Activated naive CD4-positive, alpha-beta T cell treated with anti-CD3 and anti-CD28 coated beads, Interleukin-2, amount 50 U/mL, for 16 hours (primary cell): ENCODE measurements at regions not wholly inside any gene's neighbourhood (a gene's known extent, or its start where the extent isn't known, plus 50 kb on each side); places are given as distances from the start of the nearest gene placed in this dataset.

Source experiments
- DNase-seq: peaks from one replicate; pipeline ENCODE4 v3.0.0-alpha.2; 2020

DNA sequence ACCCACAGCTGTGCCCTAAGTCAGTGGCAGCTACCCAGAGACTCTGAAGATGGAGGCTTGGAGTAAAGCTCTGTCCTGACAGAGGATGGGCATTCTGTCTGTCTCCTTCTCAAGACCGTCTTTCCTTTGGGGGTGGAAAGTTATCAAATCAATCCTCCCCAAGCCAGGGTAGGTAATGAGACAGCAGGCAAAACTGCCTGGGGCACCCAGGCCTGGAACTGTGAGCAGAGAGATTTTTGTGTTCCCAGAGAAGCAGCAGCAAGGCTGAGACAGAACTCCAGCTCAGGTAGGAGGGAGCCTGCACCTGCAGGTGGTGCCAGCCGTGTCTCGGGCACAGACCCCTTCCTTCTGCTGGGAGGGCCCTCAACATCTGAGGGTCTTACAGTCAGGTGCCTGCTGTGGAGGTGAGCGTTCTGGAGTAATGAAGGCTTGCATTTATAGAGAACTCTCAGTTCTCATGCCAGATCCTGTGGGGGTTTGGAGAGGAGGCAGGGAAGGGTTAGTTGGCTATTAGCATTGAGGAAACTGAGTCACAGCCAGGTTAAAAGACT is 95.6 kb downstream of the RIPK4 start:
- DNase-seq = no peak

DNA sequence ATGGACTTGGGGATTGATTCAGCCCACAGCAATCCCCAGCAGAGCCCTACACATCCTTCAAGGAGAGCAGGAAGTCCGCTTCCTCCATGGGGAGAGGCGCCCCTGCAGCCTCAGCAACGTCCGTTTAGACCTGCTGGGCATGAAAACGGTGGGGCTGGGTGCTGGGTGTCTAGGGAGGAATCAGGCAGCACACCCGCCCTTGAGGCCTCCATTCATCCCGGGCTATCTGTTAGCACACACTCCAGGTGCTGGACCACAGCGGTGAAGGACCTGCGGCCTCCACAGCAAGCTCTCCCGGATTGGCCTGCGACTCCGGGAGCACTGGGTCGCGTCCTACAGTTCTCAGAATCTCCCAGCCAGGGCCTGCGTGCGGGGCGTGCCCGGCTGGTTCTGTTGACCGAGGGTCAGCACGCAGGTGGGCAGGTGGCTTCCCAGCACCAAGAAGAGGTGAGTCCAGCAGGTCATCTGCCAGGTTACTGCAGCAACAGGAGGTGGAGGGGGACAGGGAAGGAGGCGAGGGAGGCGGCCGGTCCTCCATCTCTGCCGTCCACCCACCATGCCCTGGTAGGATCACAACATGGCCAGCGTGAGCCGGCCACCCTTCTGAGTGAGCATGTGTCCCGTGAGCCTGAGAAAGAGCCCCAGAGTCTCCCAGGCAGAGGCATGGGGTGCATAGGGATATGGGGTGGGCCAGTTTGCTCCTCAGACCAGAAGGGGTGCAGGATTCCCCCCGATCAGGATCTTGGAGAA is 96.6 kb downstream of the RIPK4 start:
- DNase-seq = no peak

DNA sequence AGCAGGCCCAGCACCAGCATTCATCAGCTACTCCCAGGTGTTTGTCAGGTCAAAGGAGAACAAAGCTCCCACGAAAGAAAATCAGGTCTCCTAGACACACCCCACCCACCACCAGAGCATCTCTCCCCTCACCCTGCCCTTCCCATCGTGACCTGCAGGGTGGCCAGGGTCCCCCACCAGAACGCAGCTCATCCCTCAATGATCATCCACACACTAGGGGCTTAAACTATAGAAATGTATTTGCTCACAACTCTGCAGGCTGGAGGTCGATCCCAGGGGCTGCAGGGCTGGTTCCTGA is 97.4 kb downstream of the RIPK4 start:
- no peak for DNase-seq

DNA sequence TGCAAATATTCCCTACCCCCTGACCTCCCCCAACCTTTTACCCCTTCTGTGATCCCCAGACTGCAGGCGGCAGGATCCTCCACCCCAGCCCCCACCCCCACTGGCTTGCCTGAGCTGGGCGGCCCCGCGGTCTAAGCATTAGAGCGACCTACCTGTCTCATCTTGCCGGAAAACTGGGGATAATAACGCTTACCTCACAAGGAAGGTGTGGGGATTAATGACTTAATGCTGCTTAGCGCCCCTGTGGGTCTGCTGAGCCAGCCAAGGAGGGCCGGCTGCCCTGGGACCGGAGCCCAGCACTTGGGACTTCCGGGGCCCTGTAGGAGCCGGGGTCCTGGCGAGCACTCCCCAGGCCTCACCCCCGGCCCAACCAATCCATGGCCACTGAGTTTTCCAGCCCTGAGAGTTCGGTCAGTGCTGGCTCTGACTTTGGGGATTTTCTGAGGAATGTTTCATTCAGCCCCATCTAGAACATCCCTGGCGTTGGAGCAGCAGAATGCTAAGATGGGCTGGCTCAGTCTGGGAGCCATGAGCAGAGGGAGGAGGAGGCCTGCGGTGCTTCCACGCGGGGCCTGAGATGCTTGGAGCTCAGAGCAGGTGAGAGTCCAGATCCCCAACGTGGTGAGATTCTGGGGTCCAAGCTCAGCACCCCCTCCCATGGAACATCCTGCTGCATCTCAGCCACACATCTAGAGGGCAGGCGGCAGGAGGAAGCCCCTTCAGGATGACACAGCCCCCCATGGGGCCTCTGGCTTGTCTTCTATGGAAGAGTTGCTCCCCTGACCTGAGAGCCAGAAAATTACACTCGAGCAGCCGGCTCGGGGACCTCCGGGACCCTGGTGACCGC is 97.9 kb downstream of the RIPK4 start:
- no peak for DNase-seq

DNA sequence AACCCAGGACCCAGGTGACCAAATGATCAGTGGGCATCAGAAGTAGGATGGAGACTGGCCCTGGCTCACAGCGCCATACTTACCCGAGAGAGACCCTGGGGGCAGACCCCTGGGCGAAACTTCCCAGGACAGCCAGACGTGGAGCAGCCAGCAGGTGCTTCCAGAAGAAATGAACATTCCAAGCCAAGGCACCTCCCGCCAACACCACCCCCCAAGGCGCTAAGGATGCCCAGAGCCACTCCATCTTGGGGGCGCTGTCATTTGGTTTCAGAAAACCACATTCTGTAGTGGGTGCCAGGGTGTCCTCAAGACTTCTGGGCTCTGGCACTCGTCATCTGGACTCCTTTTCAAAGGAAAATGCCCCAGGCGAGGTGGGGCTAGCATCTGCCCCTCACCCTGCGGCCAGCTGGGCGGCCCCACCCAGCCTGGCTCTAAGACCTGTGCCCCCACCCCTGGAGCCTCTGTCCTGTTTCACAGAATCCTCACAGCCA is 98.8 kb downstream of the RIPK4 start:
- DNase-seq = no peak

DNA sequence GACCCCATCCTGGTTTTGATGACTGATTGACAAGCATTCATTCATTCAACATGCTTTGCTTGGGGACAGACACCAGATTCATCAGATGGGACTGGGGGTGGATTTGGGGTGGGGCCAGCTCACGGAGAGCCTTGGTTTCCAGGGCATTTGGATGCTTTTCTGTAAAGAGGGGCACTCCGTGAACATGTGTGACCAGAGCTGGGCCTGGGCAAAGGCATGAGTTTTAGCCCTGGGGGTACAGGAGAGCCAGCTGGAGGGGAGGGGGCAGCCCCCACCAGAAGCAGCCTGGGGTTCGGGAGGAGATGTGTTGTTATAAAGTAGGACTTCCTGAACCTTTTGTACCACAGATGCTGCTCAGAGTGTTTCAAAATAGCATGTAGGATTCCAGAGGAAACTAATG is 99.7 kb downstream of the RIPK4 start:
- no peak for DNase-seq

DNA sequence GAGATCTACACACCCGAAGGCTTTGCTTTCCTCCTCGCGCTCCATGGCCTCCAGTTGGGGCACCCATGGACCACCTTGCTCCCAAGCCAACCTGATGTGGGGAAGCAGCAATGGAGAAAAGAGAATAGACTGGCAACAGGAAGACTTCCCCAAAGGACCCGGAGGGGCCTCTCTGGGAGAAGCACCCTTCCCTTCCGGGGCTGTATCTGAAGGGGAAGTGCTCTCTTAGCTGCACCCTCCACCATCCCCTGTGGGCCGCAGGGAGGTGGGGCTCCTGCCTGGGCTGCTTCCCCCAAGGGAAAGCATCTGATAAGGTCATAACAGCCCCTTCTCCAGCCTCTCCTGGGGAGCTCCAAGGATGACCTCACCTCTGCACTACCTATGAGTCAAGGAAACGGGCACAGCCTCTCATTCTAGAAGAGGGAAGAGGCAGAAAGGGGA is 100.2 kb downstream of the RIPK4 start:
- no peak for DNase-seq

DNA sequence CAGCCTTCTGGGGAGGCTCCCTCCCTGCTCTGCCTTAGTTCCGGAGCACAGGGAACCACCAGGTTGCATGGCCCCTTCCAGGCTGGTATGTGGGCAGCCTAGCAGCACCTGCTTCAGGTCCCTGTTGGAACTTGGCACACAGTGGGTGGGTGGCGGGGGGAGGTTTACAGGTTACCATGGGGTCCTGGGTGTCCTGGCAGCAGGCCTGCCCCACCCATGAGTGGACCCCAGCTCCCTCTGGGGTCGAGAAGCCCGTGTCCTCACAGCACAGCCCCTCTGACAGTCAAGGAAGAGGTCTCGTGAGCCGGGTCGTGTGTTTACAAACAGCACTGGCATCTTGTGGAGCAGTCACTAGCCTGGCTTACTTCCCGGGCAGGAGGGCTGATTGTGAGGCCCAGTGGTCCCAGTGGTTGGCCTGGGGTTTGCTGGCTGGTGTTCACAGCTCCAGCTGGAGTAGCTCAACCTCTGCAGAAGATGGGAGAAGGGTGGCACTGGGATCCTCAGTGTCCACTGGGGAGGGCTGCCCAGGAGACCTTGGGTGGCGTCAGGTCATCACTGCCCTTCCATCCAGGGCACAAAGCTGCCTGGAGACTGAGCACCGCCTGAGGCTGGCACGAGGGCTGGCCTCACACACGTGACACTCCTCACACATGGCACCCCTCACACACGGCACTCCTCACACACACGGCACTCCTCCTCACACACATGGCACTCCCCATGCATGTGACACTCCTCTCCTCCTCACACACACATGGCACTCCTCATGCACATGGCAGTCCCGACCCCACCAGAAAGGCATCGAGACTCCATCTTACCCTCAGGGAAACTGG is 100.9 kb downstream of the RIPK4 start:
- no peak for DNase-seq

DNA sequence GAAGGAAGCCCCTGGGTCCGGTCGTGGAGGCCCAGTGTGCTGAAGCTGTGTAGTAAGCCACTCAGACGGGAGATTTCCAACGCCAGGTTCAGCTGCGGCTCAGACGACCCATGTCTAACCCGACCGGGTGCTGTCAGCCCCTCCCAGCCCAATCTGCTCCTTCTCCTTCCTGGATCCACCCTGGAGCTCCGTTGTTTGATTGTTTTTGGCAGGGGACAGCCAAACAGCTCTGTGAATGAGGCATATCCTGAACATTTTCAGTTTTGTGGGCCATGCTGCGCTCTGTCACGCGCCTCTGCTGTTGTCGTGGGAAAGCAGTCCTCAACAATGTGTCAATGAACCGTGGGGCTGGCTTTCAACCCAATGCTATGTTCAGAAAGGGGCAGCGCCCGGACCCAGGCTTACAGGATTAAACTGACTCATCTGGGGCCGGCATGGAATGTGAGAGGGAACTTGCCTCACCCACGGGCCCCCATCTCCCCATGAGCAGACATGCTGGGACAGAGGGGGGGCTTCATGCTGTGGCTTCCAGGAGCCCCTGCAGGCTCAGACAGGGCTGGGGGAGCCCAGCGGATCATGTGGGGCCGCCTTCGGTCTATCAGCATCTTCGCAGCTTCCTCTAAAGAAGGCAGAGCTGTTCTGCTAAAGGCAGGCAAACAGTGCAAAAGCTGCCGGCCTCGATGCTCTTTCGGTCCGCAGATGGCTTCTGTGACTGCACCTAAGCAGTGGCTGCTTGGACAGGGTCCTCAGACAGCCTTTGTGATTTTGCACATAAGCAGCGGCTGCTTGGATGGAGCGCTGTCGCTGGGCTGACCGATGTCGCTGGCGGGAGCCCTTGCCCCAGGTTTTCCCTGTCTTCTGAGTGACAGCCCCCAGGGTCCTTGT is 101.7 kb downstream of the RIPK4 start:
- no peak for DNase-seq

DNA sequence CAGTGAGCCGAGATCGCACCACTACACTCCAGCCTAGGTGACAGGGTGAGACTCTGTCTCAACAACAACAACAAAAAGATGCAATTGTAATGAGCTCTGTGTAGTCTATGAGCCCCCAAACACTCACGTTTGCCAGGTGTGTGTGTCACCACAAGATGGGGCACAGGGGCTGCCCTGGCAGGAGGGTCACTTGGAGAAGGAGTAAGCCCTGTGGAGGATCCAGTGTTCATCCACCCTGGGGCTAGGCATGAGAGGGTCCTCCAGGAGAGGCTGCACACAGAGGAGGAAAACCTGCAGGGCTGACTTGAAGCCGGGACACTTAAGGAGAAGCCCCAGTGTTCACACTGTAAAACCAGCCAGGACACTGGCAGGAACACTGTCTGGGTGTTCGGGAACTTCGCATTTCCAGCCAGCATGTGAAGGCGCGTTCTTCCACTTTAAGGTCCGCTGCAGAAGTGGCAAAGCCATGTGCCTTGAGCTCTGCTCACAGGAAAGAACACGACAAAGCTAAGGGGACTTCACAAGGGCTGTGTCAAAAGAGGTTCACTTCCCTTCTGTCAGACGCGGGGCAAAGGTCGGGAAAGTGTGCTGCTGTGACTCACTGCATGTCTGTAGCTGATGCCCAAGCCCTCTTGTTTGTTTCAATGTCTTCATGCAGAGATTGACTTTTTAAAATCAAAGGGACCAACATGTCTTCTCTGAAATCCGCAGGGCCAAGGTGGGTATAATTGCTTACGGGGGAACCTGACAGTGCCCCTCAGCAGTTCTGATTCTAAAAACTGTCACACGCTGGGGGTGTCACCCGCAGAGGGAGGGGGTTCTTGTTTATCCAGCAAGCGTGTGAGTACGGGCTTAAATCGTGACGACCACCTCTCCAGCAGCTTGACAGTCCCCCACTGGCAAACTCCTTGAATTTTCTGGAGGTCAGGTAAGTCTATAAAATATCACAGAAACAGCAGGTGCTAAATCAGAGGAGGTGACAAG is 102.8 kb downstream of the RIPK4 start:
- DNase-seq = no peak

DNA sequence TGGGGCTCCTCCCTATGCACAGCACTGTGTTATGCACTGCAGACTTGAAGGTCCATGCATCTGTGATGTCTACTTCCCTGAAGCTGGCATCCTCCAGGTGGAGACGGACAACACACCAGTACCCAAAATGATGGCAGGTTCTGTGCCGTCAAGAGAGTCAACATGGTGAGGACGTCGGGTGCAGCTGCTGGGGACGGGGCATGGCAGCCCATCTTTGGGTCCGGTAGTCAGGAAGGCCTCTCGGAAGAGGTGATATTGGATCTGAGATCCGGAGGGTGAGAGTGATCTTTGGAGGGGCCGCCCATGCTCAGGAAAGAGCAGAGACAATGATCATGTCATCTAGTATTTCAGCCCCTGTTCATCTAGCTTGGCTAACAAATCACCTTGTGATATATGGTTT is 104.1 kb downstream of the RIPK4 start:
- DNase-seq = no peak

DNA sequence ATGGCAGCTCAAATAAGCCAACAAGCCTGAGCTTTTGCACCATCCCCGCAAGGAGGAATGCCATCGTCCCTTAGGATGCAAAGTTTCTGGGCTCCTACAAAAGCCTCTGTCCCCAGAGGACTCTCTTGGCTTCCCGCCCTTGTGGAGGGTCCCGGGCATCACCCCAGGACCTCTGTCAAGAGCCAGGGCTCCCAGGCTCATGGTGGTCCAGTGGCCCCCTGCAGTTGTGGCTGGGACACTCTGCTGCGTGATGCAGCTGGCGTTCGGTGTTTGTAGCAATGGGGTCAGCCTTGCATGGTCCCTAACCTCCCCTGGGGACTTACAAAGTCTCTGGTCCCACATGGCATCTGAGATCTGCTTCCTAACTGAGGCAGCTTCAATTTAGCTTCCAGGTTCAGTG is 104.7 kb downstream of the RIPK4 start:
- no peak for DNase-seq

DNA sequence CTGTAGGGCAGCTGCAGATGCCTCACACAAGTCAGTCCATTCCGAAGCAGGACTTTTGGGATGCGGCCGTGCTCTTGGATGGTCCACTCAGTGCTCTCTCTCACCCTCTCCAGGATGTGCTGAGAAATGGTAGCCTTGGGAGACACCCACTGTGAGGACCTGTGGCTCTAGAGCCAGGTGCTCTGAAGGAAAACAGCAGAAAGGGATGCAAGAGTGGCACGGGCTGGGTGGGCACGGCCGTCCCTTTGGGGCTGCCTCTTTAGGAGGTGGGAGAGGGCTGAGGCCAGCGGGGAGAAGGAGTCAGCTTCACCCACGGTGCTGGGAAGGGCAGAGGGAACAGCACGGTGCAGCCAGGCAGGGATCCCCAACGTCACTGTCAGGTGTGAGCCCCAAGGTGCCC is 106.1 kb downstream of the RIPK4 start:
- DNase-seq = no peak

DNA sequence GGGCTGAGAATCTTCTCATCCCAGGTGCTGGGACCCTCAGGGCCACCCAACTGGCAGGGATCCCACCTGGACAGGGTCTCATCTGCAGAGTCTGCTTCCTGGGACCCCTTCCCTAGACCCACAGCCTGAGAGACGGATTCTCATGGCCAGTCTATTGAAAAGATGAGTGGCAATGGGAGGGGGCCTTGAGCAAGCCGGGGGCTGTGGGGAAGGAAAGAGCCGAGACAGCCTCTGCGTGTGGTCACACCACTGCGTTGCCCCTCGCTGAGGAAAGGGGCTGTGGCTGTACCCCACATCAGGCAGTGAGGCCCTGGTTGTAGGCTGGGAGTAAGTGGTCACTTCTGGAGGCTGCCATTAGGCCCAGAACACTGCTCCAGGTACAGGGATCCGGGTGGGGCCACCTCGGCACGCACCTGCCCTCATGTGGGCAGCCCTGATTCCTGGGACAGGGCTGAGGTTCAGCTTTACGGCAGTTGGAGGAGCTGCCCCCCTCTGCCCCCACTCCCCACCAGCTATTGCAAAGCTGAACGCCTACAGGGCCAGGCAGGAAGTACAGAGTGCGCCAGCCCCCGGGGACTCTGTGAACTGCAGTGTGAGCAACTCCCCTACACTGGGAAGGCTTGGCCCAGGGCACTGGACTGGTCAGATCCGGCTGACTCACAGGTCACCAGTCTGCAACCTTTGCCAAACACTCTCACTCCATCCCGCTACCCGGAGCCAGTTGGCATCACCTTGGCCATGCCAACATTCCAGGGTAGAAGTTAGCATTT is 106.9 kb downstream of the RIPK4 start:
- DNase-seq = no peak

DNA sequence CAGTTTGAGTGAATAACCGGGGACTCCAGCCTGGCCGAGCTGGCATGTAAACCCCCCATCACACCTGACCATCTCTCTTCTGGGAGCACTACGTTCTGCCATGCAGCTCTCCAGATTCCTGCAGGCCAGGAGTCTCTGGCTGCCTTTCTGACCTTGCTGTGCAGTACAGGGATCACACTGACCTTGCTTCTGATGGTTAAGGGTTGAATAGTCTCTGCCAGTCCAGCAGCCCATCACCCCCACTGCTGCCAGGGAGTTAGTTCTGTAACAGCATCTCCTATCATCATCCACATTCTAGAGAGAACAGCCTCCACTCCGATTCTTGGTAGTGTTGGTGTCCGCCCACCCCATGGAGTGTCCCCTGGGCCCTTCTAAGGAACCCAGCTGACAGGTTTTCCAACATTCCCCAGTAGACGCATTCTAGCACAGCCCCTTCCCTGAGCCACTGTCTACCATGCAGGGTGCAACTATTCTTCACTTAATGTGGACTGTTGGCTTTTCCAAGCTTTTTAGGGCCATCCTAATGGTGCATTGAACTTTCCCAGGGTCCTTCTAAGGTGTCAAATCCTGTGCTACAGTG is 109.8 kb downstream of the RIPK4 start:
- no peak for DNase-seq

DNA sequence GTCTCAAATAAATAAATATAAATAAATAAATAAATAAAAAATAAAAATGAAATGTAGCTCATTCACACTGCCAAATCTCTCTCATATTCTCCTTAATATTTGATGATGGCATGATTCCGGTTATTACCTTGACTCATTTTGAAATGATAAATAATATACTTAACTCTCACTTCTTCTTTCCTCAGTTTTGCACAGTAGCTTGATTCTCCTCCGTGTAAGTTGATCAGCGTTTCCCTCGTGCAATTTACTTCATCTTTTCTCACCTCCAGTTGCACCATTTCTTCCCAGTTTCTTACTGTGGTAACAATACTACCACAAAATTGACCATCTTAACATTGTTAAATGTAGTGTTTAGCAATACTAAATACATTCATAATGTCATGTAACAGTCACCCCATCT is 111.6 kb downstream of the RIPK4 start:
- DNase-seq = no peak

DNA sequence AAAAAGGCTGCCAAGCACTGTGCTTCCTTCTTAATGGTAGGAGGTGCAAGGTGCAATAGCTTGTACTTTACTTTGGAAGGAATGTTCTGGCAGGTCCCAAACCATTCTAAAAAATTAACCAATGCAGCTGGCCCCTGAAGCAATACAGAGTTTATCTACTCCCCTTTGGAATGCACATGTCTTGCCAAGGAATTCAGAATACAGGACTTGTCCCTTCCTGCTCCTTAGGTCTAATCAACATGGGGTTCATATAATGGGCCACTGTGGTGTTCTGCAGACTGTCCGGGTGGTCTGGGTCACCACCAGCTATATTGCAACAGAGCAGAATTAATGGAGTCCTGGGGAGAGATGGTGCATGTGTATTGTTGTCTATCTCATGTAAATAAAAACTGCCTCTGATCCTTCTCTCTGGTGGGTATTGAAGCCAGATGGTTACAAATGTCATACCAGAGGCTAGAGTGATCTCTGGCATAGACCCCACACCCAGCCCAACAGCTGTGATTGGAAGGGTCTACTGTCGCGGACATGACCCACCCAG is 112.8 kb downstream of the RIPK4 start:
- DNase-seq = no peak

DNA sequence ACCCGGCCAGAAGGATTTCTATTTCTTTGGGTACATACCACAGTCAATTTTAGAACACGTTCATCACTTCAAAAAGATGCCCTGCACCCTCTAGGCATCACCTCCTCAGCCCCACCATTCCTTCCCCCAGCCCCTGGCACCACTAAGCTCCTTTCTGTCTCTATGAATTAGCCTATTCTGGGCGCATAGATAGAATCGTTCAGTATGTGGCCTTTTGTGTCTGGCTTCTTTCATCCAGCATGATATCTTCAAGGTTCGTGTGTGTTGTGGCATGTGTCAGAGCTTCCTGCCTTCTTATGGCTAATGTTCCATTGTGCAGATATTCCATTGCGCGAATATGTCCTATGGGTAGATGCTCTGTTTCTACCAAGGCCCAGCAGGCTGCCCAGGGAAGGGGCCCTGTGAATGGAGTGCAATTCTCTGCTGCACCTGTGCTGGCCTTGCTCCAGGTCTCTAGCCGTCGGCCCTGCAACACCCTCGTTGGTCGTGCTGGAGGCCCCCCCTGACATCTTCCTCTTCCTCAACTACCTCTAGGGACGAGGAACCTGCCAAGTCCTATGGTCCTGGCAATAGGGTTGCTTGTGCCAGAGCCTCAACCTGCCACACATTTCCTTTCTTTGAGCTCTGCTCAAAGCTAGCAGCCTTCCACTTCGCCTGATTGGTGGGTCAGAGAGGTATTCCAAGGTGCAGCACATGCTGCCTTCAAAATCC is 113.5 kb downstream of the RIPK4 start:
- no peak for DNase-seq

DNA sequence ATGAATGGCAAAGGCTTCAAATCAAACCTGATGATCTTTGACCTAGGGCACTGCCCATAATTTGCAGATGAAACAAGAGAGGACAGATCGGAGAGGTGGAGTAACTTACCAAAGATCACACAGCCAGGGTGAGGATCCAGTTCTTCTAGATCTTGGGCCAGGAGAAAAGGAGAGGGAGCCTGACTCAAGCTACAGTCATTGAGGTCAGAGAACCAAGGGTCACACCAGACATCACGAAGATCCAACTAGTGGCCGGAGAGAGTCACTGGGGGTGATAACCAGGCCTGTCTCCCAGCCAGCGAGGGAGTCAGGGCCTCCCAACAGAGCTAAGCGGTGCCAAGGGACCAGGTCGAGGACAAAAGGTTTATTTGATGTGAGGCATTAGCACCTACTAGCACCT is 115.0 kb downstream of the RIPK4 start:
- no peak for DNase-seq
